DND-41 (cell line): ENCODE measurements at regions not wholly inside any gene's neighbourhood (a gene's known extent, or its start where the extent isn't known, plus 50 kb on each side); places are given as distances from the start of the nearest gene placed in this dataset.

Experiments used
- ATAC-seq: fragments of 200-7000 bp; cut with Tn5 transposase; 3 replicates; pipeline ENCODE4 v1.9.1; 2021; ENCODE audit warnings: low read depth; ENCODE audit not compliant: insufficient read depth
- DNase-seq: peaks from one replicate; pipeline ENCODE4 v3.0.0-alpha.2; 2020
- H2AFZ ChIP-seq: 2 replicates; pipeline ENCODE4 v1.6.0; 2012; ENCODE audit warnings: low read depth, low read length
- H3K27ac ChIP-seq: 2 replicates; pipeline ENCODE4 v1.5.1; 2012; ENCODE audit warnings: low read length, inconsistent platforms
- H3K27me3 ChIP-seq: fragments of 200-600 bp; sonication (generic); 2 replicates; pipeline ENCODE4 v1.6.0; 2012; ENCODE audit warnings: low read length, mild to moderate bottlenecking, inconsistent platforms; ENCODE audit not compliant: insufficient read depth, poor library complexity
- H3K36me3 ChIP-seq: 2 replicates; pipeline ENCODE4 v1.5.1; 2012; ENCODE audit warnings: low read length, inconsistent platforms; ENCODE audit not compliant: insufficient read depth
- H3K4me1 ChIP-seq: 2 replicates; pipeline ENCODE4 v1.5.1; 2012; ENCODE audit warnings: mild to moderate bottlenecking, low read length; ENCODE audit not compliant: insufficient read depth
- H3K4me2 ChIP-seq: 2 replicates; pipeline ENCODE4 v1.6.0; 2012; ENCODE audit warnings: mild to moderate bottlenecking, moderate library complexity, low read length, inconsistent platforms; ENCODE audit not compliant: insufficient read depth
- H3K4me3 ChIP-seq, 2 experiments: fragments of 200-600 bp in 1 of 2; shearing (Covaris generic) in 1 of 2; 2 replicates each; pipeline ENCODE4 v1.5.1; 2012 to 2016; ENCODE audit warnings: inconsistent platforms in 2 of 2, low read length in 2 of 2, mild to moderate bottlenecking in 2 of 2, low read depth in 1 of 2, moderate library complexity in 1 of 2
- H3K79me2 ChIP-seq: 2 replicates; pipeline ENCODE4 v1.6.0; 2012; ENCODE audit warnings: low read length, inconsistent platforms; ENCODE audit not compliant: insufficient read depth
- H3K9ac ChIP-seq: 2 replicates; pipeline ENCODE4 v1.6.0; 2012; ENCODE audit warnings: low read depth, mild to moderate bottlenecking, inconsistent platforms, low read length, moderate library complexity
- H3K9me3 ChIP-seq: 2 replicates; pipeline ENCODE4 v1.5.1; 2012; ENCODE audit warnings: low read length, moderate library complexity, mild to moderate bottlenecking, inconsistent platforms; ENCODE audit not compliant: insufficient read depth, severe bottlenecking
- H4K20me1 ChIP-seq: 2 replicates; pipeline ENCODE4 v1.6.0; 2012; ENCODE audit warnings: low read length; ENCODE audit not compliant: insufficient read depth
- CTCF ChIP-seq: IDR thresholded peaks from 2 replicates; pipeline ENCODE4 v1.5.1; 2012; ENCODE audit warnings: borderline replicate concordance, low read length, moderate library complexity, mild to moderate bottlenecking; ENCODE audit not compliant: poor library complexity, severe bottlenecking; ENCODE audit errors: extremely low read depth
- EZH2 ChIP-seq: IDR thresholded peaks from 3 replicates; pipeline ENCODE4 v1.6.1; 2012; ENCODE audit warnings: borderline replicate concordance, low read depth, mild to moderate bottlenecking, moderate library complexity, low read length, inconsistent platforms; ENCODE audit not compliant: severe bottlenecking

GRCh38 chr7:155964543-155964942, 152.3 kb upstream of the SHH start:
- no peak overlapping the region for H3K27ac ChIP-seq
- H3K4me3 ChIP-seq, result no peak overlapping the region
- no peak overlapping the region for H2AFZ ChIP-seq
- DNase-seq, result no peak
- H3K79me2 ChIP-seq, result no peaks in the 10 kb centered on the region
- TF ChIP-seq EZH2, result no peak
- TF ChIP-seq CTCF, result no peak
- H3K4me2 ChIP-seq, result no peak overlapping the region
- H3K9ac ChIP-seq, result no peak overlapping the region
- H3K4me1 ChIP-seq, result no peaks in the 10 kb centered on the region
- H4K20me1 ChIP-seq, result no peaks in the 10 kb centered on the region
- ATAC-seq, result no peak
- H3K36me3 ChIP-seq, result no peaks in the 10 kb centered on the region
- H3K27me3 ChIP-seq, result peaks cover 5% of the 10 kb centered on the region
- no peaks in the 10 kb centered on the region for H3K9me3 ChIP-seq

- Histone ChIP-seq H3K79me2 (no peaks in the 10 kb centered on the region), H3K36me3 (no peaks in the 10 kb centered on the region), H4K20me1 (no peaks in the 10 kb centered on the region), H3K9me3 (no peaks in the 10 kb centered on the region), H2AFZ (no peak overlapping the region), H3K27me3 (no peaks in the 10 kb centered on the region), H3K27ac (no peak overlapping the region), H3K9ac (no peak overlapping the region), H3K4me1 (no peaks in the 10 kb centered on the region), H3K4me3 (no peak overlapping the region), H3K4me2 (no peak overlapping the region)
- ATAC-seq, result no peak
- TF ChIP-seq EZH2 (no peak), CTCF (no peak)
- DNase-seq, result no peak
These were observed 151.5 kb upstream of the SHH start for GRCh38 chr7:155963771-155964195.

GRCh38 chr7:155963356-155963755, 151.1 kb upstream of the SHH start:
- Histone ChIP-seq H3K27ac (no peak overlapping the region), H3K4me3 (no peak overlapping the region), H3K9ac (no peak overlapping the region), H2AFZ (no peak overlapping the region), H4K20me1 (no peaks in the 10 kb centered on the region), H3K36me3 (no peaks in the 10 kb centered on the region), H3K9me3 (no peaks in the 10 kb centered on the region), H3K4me1 (no peaks in the 10 kb centered on the region), H3K79me2 (no peaks in the 10 kb centered on the region), H3K4me2 (no peak overlapping the region), H3K27me3 (no peaks in the 10 kb centered on the region)
- TF ChIP-seq CTCF (no peak), EZH2 (no peak)
- DNase-seq (no peak), ATAC-seq (no peak)

GRCh38 chr7:155962968-155963300, 150.7 kb upstream of the SHH start:
- H4K20me1 ChIP-seq, result no peaks in the 10 kb centered on the region
- H3K36me3 ChIP-seq, result no peaks in the 10 kb centered on the region
- H3K27ac ChIP-seq, result no peak overlapping the region
- no peak overlapping the region for H3K4me2 ChIP-seq
- DNase-seq (no peak), ATAC-seq (no peak)
- H3K79me2 ChIP-seq, result no peaks in the 10 kb centered on the region
- H3K27me3 ChIP-seq, result no peaks in the 10 kb centered on the region
- TF ChIP-seq CTCF, result no peak
- TF ChIP-seq EZH2, result no peak
- H3K9ac ChIP-seq, result no peak overlapping the region
- H3K9me3 ChIP-seq, result no peaks in the 10 kb centered on the region
- no peaks in the 10 kb centered on the region for H3K4me1 ChIP-seq
- no peak overlapping the region for H2AFZ ChIP-seq
- no peak overlapping the region for H3K4me3 ChIP-seq
